SK-N-SH (cell line): ENCODE measurements at regions not wholly inside any gene's neighbourhood (a gene's known extent, or its start where the extent isn't known, plus 50 kb on each side); places are given as distances from the start of the nearest gene placed in this dataset.
A peak's percentile ranks its signal among the peaks of the same experiment; 100 is the strongest.

Experiments used
- CTCF ChIA-PET: fragments of 300-600, 350-600 bp; formaldehyde crosslinking; extraction: SDS; loops from one replicate; lab custom pipeline; 2021; lab: Yijun Ruan, JAX
- POLR2A ChIA-PET: fragments of 350-600 bp; sonication (Branson Sonifier 250); formaldehyde crosslinking; extraction: SDS; loops from one replicate; lab custom pipeline; 2020; ENCODE audit warnings: antibody characterized with exemption, inconsistent platforms; lab: Yijun Ruan, JAX
- DNase-seq: peaks from one replicate; pipeline ENCODE4 v3.0.0; 2012
- H2AFZ ChIP-seq: fragments of 200-600 bp; sonication (generic); 2 replicates; pipeline ENCODE4 v1.8.1; 2016; ENCODE audit warnings: antibody characterized with exemption, mild to moderate bottlenecking, low read depth
- H3F3A ChIP-seq: fragments of 200-600 bp; sonication (generic); replicated peaks from 2 replicates; pipeline ENCODE3; 2016; ENCODE audit warnings: antibody characterized with exemption, mild to moderate bottlenecking; ENCODE audit not compliant: insufficient read depth
- H3K27ac ChIP-seq, 2 experiments: fragments of 200-500 bp in 1 of 2; fragments of 200-600 bp in 1 of 2; sonication (Bioruptor generic) in 1 of 2; sonication (generic), shearing (Covaris generic) in 1 of 2; 2 replicates each; pipeline versions ENCODE4 v1.5.1 to v1.6.1; 2014 to 2016; ENCODE audit warnings: low read depth in 2 of 2, inconsistent platforms in 1 of 2, low read length in 1 of 2, mild to moderate bottlenecking in 1 of 2, mixed read lengths in 1 of 2
- H3K27me3 ChIP-seq: fragments of 200-600 bp; sonication (generic), shearing (Covaris generic); 2 replicates; pipeline ENCODE4 v1.6.1; 2016; ENCODE audit warnings: mixed run types; ENCODE audit not compliant: insufficient read depth
- H3K36me3 ChIP-seq, 2 experiments: fragments of 200-500 bp in 1 of 2; fragments of 200-600 bp in 1 of 2; sonication (Bioruptor generic) in 1 of 2; sonication (generic) in 1 of 2; replicated peaks in 1 of 2; 2 replicates each; pipeline versions ENCODE3 to v1.5.1; 2014 to 2016; ENCODE audit warnings: low read length in 1 of 2, mild to moderate bottlenecking in 1 of 2; ENCODE audit not compliant: insufficient read depth in 2 of 2, control insufficient read depth in 1 of 2
- H3K4me1 ChIP-seq, 2 experiments: fragments of 200-500 bp in 1 of 2; fragments of 200-600 bp in 1 of 2; sonication (Bioruptor generic) in 1 of 2; sonication (generic), shearing (Covaris generic) in 1 of 2; 2 replicates each; pipeline versions ENCODE4 v1.5.1 to v1.6.1; 2014 to 2016; ENCODE audit warnings: low read depth in 1 of 2, low read length in 1 of 2, mixed run types in 1 of 2; ENCODE audit not compliant: insufficient read depth in 2 of 2, control insufficient read depth in 1 of 2
- H3K4me2 ChIP-seq: fragments of 200-600 bp; sonication (generic), shearing (Covaris generic); 2 replicates; pipeline ENCODE4 v1.6.1; 2017; ENCODE audit warnings: mixed run types
- H3K4me3 ChIP-seq, 2 experiments: fragments of 200-500 bp in 1 of 2; fragments of 200-600 bp in 1 of 2; sonication (Bioruptor generic) in 1 of 2; sonication (generic), shearing (Covaris generic) in 1 of 2; 2 replicates each; pipeline versions ENCODE4 v1.5.1 to v1.8.1; 2014 to 2016; ENCODE audit warnings: low read depth in 2 of 2, inconsistent platforms in 1 of 2, low read length in 1 of 2, mild to moderate bottlenecking in 1 of 2, mixed read lengths in 1 of 2, moderate library complexity in 1 of 2
- H3K79me2 ChIP-seq: fragments of 200-600 bp; sonication (generic); 2 replicates; pipeline ENCODE4 v1.8.1; 2017; ENCODE audit warnings: mild to moderate bottlenecking; ENCODE audit not compliant: insufficient read depth
- H3K9ac ChIP-seq: fragments of 200-600 bp; sonication (generic); 2 replicates; pipeline ENCODE4 v1.6.1; 2017; ENCODE audit warnings: mixed run types
- H3K9me2 ChIP-seq: fragments of 200-600 bp; sonication (generic); 2 replicates; pipeline ENCODE4 v1.6.1; 2017; ENCODE audit warnings: mixed run types
- H3K9me3 ChIP-seq: fragments of 200-600 bp; sonication (generic); 2 replicates; pipeline ENCODE4 v1.6.1; 2017; ENCODE audit warnings: mixed run types, mild to moderate bottlenecking, moderate library complexity
- H4K20me1 ChIP-seq: fragments of 200-600 bp; sonication (generic); 2 replicates; pipeline ENCODE4 v1.6.1; 2017; ENCODE audit warnings: mild to moderate bottlenecking, mixed run types; ENCODE audit not compliant: insufficient read depth
- CHD2 ChIP-seq: fragments of 150-350 bp; IDR thresholded peaks from 2 replicates; pipeline ENCODE4 v1.6.1; 2018; ENCODE audit warnings: low read length; ENCODE audit not compliant: partially characterized antibody
- ELF1 ChIP-seq: IDR thresholded peaks from 2 replicates; pipeline ENCODE4 v1.4.0; 2012
- EP300 ChIP-seq, 2 experiments: IDR thresholded peaks; 2 replicates each; pipeline versions ENCODE4 v1.4.0 to v1.6.1; 2012; ENCODE audit warnings: borderline replicate concordance in 1 of 2, low read depth in 1 of 2, low read length in 1 of 2
- FOXJ3 ChIP-seq: sonication (generic); formaldehyde crosslinking; IDR thresholded peaks from 2 replicates; pipeline ENCODE4 v1.5.1; 2020; ENCODE audit warnings: mild to moderate bottlenecking, missing genetic modification reagents
- GATA2 ChIP-seq: sonication (generic); formaldehyde crosslinking; IDR thresholded peaks from 2 replicates; pipeline ENCODE4 v1.5.0; 2020; ENCODE audit warnings: mild to moderate bottlenecking, missing genetic modification reagents
- MXI1 ChIP-seq: IDR thresholded peaks from 2 replicates; pipeline ENCODE4 v1.6.1; 2012; ENCODE audit warnings: mild to moderate bottlenecking, low read depth, low read length, improper control_type of control experiment
- RCOR1 ChIP-seq: fragments of 150-350 bp; IDR thresholded peaks from 2 replicates; pipeline ENCODE4 v1.6.1; 2017; ENCODE audit warnings: antibody characterized with exemption, low read length
- TEAD4 ChIP-seq: IDR thresholded peaks from 2 replicates; pipeline ENCODE4 v1.4.0; 2012; ENCODE audit warnings: mild to moderate bottlenecking, borderline replicate concordance; ENCODE audit not compliant: insufficient read depth
- WGBS: methylation state at CpG from one replicate; pipeline ENCODE4 v1.1.6; 2017; ENCODE audit warnings: low lambda C conversion rate; 5-methylcytosine and 5-hydroxymethylcytosine counted together
- TF ChIP-seq, protein P1 (sequence below): IDR thresholded peaks from 2 replicates; pipeline ENCODE4 v1.4.0; 2012; ENCODE audit warnings: low read depth, borderline replicate concordance
- TF ChIP-seq, protein P2 (sequence below): fragments of 200-600 bp; sonication (generic); IDR thresholded peaks from 2 replicates; pipeline ENCODE4 v1.6.1; 2017; ENCODE audit warnings: antibody characterized with exemption, mild to moderate bottlenecking, moderate library complexity

DNA sequence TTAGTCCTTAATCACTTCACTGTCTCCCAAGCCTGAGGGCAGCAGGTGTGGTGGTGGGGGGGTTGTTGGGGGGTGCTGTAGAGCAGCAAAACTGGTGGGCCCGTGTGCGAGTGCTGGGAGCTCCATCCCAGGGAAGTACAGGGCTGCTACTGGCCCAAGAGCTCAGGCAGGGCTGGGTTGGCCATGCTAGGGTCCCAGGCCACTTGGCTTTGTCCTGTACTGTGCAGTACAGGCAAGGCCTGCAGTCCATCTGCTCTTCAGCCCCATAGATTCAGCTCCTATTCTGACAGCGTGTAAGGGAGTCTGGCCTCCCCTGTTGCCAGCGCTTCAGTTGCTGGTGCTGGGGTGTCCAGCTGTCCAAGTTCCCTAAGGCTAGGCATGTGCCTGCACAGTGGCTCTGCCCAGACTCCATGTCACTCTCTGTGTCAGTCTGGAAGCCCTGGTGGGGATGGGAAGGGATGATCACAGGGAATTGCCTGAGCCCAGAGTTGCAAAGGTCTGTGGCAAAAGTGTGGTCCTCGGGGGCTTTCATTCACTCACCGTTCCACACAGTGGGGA is 1261.7 kb downstream of the EFNB2 start:
- POLR2A ChIA-PET = interaction anchor here (0.7 kb wide), 1 partner anchor 172 kb away, joined by 4 read pairs; no protein-coding TSS in a partner anchor
- H3K4me3 ChIP-seq = no peak overlapping the region
- WGBS = 53% methylated on average over 4 of the region's 6 CpGs

More for the DNA sequence above, 1261.7 kb downstream of the EFNB2 start:
- no peaks in the 10 kb centered on the region for H3K27me3 ChIP-seq
- H3K9me2 ChIP-seq = no peaks in the 10 kb centered on the region
- no peaks in the 10 kb centered on the region for H3K9me3 ChIP-seq
- no peaks in the 10 kb centered on the region for H3K79me2 ChIP-seq
- no peaks in the 10 kb centered on the region for H3K36me3 ChIP-seq
- CTCF ChIA-PET = interaction anchor here (1.0 kb wide), 1 partner anchor 54 kb away, joined by 3 read pairs; no protein-coding TSS in a partner anchor
- no peaks in the 10 kb centered on the region for H4K20me1 ChIP-seq
- H3F3A ChIP-seq = no peaks in the 10 kb centered on the region
- H3K27ac ChIP-seq = peak overlapping the region in 1 of 2 experiments; percentile 72; a peak in 2 of 4 replicates
- peaks cover 0 to 18% of the 10 kb centered on the region in 2 experiments; a peak in 1 of 4 replicates for H3K4me1 ChIP-seq
- no peak overlapping the region for H3K4me2 ChIP-seq
- TF ChIP-seq MXI1 (peak; percentile 54; the same call in 1 of the 2 replicates), CHD2 (peak; percentile 54), EP300 (IDR thresholded peaks at IDR 0.05; ENCODE audit: borderline replicate concordance in 1 of 2, low read depth in 1 of 2, low read length in 1 of 2) (peak in 1 of 2 experiments; percentile 64; a peak in 2 of 4 replicates), FOXJ3 (CRISPR knock-in tag) (peak; percentile 36; the same call in 1 of the 2 replicates), RCOR1 (peak; percentile 39; the same call in 1 of the 2 replicates), TEAD4 (no peak), GATA2 (CRISPR knock-in tag) (0 out of 2 replicates have a peak, but pooled peaks have one; percentile 22), ELF1 (no peak)
- TF ChIP-seq, protein P1, sequence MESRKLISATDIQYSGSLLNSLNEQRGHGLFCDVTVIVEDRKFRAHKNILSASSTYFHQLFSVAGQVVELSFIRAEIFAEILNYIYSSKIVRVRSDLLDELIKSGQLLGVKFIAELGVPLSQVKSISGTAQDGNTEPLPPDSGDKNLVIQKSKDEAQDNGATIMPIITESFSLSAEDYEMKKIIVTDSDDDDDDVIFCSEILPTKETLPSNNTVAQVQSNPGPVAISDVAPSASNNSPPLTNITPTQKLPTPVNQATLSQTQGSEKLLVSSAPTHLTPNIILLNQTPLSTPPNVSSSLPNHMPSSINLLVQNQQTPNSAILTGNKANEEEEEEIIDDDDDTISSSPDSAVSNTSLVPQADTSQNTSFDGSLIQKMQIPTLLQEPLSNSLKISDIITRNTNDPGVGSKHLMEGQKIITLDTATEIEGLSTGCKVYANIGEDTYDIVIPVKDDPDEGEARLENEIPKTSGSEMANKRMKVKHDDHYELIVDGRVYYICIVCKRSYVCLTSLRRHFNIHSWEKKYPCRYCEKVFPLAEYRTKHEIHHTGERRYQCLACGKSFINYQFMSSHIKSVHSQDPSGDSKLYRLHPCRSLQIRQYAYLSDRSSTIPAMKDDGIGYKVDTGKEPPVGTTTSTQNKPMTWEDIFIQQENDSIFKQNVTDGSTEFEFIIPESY = no peak
- TF ChIP-seq, protein P2, sequence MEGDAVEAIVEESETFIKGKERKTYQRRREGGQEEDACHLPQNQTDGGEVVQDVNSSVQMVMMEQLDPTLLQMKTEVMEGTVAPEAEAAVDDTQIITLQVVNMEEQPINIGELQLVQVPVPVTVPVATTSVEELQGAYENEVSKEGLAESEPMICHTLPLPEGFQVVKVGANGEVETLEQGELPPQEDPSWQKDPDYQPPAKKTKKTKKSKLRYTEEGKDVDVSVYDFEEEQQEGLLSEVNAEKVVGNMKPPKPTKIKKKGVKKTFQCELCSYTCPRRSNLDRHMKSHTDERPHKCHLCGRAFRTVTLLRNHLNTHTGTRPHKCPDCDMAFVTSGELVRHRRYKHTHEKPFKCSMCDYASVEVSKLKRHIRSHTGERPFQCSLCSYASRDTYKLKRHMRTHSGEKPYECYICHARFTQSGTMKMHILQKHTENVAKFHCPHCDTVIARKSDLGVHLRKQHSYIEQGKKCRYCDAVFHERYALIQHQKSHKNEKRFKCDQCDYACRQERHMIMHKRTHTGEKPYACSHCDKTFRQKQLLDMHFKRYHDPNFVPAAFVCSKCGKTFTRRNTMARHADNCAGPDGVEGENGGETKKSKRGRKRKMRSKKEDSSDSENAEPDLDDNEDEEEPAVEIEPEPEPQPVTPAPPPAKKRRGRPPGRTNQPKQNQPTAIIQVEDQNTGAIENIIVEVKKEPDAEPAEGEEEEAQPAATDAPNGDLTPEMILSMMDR = no peak
- TF ChIP-seq, all 33 proteins: peak for 6
- no peak overlapping the region for H2AFZ ChIP-seq
- H3K9ac ChIP-seq = no peak overlapping the region
- DNase-seq = peak; percentile 32
